B cell (primary cell): ENCODE measurements at regions not wholly inside any gene's neighbourhood (a gene's known extent, or its start where the extent isn't known, plus 50 kb on each side); places are given as distances from the start of the nearest gene placed in this dataset.
"Not testable (repeated sequence)": the region's sequence is repeated elsewhere in the genome, so short reads cannot be mapped to it uniquely, and the experiment has no call there.

Experiments
- ATAC-seq: fragments of 200-7000 bp; cut with Tn5 transposase; one replicate; pipeline ENCODE4 v1.10.0; 2021; ENCODE audit warnings: low read depth, mild to moderate bottlenecking, moderate number of reproducible peaks, moderate library complexity
- CTCF ChIA-PET: fragments of 350-600 bp; sonication (Branson Sonifier 250); formaldehyde crosslinking; loops from one replicate; lab custom pipeline; 2021; ENCODE audit warnings: antibody characterized with exemption, inconsistent platforms; lab: Charles Lee
- POLR2A ChIA-PET: fragments of 350-600 bp; sonication (Branson Sonifier 250); formaldehyde crosslinking; loops from one replicate; lab custom pipeline; 2021; ENCODE audit warnings: antibody characterized with exemption; lab: Charles Lee
- DNase-seq: peaks from one replicate; pipeline ENCODE4 v3.0.0; 2013
- H2AFZ ChIP-seq: 2 replicates; pipeline ENCODE4 v1.6.1; 2012; ENCODE audit warnings: mild to moderate bottlenecking, low read depth, low read length; ENCODE audit not compliant: insufficient read depth, poor library complexity, severe bottlenecking
- H3K27ac ChIP-seq, 2 donors: 1 replicate in 1 of 2; 2 replicates in 1 of 2; pipeline ENCODE4 v1.5.1; 2012 to 2013; ENCODE audit warnings: low read length in 2 of 2, mild to moderate bottlenecking in 2 of 2, moderate library complexity in 1 of 2
- H3K27me3 ChIP-seq, 4 experiments: fragments of 200-600 bp in 1 of 4; sonication (generic) in 1 of 4; replicated peaks in 1 of 4; 1 replicate in 2 of 4; 2 replicates in 2 of 4; pipeline versions ENCODE4 v1.6.1 to v1.7.0; 2013 to 2016; ENCODE audit warnings: low read length in 3 of 4, mild to moderate bottlenecking in 2 of 4, mixed read lengths in 1 of 4, moderate library complexity in 1 of 4; ENCODE audit not compliant: insufficient read depth in 4 of 4, control insufficient read depth in 3 of 4; ENCODE audit errors: control extremely low read depth in 1 of 4
- H3K36me3 ChIP-seq, 2 experiments: replicated peaks in 1 of 2; 1 replicate in 1 of 2; 2 replicates in 1 of 2; pipeline versions ENCODE4 v1.6.1 to v1.7.1; 2013; ENCODE audit warnings: low read length in 1 of 2; ENCODE audit not compliant: insufficient read depth in 2 of 2, control insufficient read depth in 1 of 2; ENCODE audit errors: control extremely low read depth in 1 of 2, extremely low read depth in 1 of 2
- H3K4me1 ChIP-seq, 2 donors: fragments of 200-600 bp in 1 of 2; sonication (generic) in 1 of 2; 1 replicate in 1 of 2; 2 replicates in 1 of 2; pipeline versions ENCODE4 v1.5.1 to v1.6.1; 2013 to 2017; ENCODE audit warnings: low read length in 2 of 2; ENCODE audit not compliant: control insufficient read depth in 2 of 2, insufficient read depth in 2 of 2
- H3K4me2 ChIP-seq: replicated peaks from 2 replicates; pipeline ENCODE3; 2012; ENCODE audit warnings: mild to moderate bottlenecking, low read depth, low read length; ENCODE audit not compliant: poor library complexity, severe bottlenecking
- H3K4me3 ChIP-seq, 5 experiments: fragments of 200-600 bp in 1 of 5; sonication (generic) in 1 of 5; 1 replicate in 3 of 5; 2 replicates in 2 of 5; pipeline versions ENCODE4 v1.5.1 to v1.7.0; 2011 to 2016; ENCODE audit warnings: low read length in 4 of 5, mild to moderate bottlenecking in 4 of 5, low read depth in 2 of 5, control low read depth in 1 of 5, moderate library complexity in 1 of 5; ENCODE audit not compliant: insufficient read depth in 1 of 5; ENCODE audit errors: control extremely low read depth in 1 of 5, extremely low read depth in 1 of 5
- H3K79me2 ChIP-seq: fragments of 200-600 bp; sonication (generic); one replicate; pipeline ENCODE4 v1.6.0; 2016; ENCODE audit warnings: low read length; ENCODE audit not compliant: control insufficient read depth, insufficient read depth
- H3K9ac ChIP-seq: fragments of 200-600 bp; sonication (generic); 2 replicates; pipeline ENCODE4 v1.6.1; 2017; ENCODE audit warnings: mild to moderate bottlenecking, low read length, moderate library complexity
- H3K9me3 ChIP-seq, 3 donors: one replicate each; pipeline versions ENCODE4 v1.6.1 to v1.7.1; 2013; ENCODE audit warnings: low read length in 2 of 3; ENCODE audit not compliant: control insufficient read depth in 2 of 3, insufficient read depth in 1 of 3; ENCODE audit errors: control extremely low read depth in 1 of 3
- H4K20me1 ChIP-seq: 2 replicates; pipeline ENCODE4 v1.6.0; 2012; ENCODE audit warnings: mild to moderate bottlenecking, low read length; ENCODE audit not compliant: insufficient read depth, control insufficient read depth, poor library complexity, severe bottlenecking
- H3K27ac Mint-ChIP-seq: one replicate; pipeline ENCODE4 v1.8.0; 2021; ENCODE audit warnings: mixed read lengths
- H3K27me3 Mint-ChIP-seq: one replicate; pipeline ENCODE4 v1.8.0; 2021; ENCODE audit warnings: mixed read lengths
- H3K4me1 Mint-ChIP-seq: one replicate; pipeline ENCODE4 v1.8.0; 2021; ENCODE audit warnings: mixed read lengths
- H3K4me3 Mint-ChIP-seq: one replicate; pipeline ENCODE4 v1.8.0; 2021; ENCODE audit warnings: mixed read lengths
- H3K9me3 Mint-ChIP-seq: one replicate; pipeline ENCODE4 v1.8.0; 2022; ENCODE audit warnings: mixed read lengths; ENCODE audit not compliant: insufficient read depth
- WGBS: methylation state at CpG from one replicate; pipeline ENCODE4 v1.1.5; 2013; ENCODE audit warnings: missing lambda C conversion rate; ENCODE audit not compliant: insufficient coverage; 5-methylcytosine and 5-hydroxymethylcytosine counted together
- intact Hi-C: fragments of 100-400 bp; cut with micrococcal nuclease; formaldehyde crosslinking; loops from one replicate; pipeline ENCODE4 v1.10.0; 2022

DNA sequence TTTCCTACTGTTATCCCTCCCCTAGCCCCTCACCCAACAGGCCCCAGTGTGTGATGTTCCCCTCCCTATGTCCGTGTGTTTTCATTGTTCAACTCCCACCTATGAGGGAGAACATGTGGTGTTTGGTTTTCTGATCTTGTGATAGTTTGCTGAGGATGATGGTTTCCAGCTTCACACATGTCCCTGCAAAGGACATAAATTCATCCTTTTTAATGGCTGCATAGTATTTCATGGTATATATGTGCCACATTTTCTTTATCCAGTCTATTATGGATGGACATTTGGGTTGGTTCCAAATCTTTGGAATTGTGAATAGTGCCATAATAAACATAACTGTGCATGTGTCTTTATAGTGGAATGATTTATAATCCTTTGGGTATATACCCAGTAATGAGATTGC, 54.5 kb upstream of the NEK3 start:
- WGBS = no CpG with 5 or more reads among the region's 1 CpG
- ATAC-seq, H3K4me3 ChIP-seq, H3K9me3 ChIP-seq, H3K27ac Mint-ChIP-seq, POLR2A ChIA-PET, H2AFZ ChIP-seq, H3K4me1 Mint-ChIP-seq, H3K27ac ChIP-seq, H3K4me1 ChIP-seq, intact Hi-C loops, CTCF ChIA-PET, H3K4me2 ChIP-seq, H3K9ac ChIP-seq, H3K9me3 Mint-ChIP-seq, DNase-seq, H3K36me3 ChIP-seq, H4K20me1 ChIP-seq, H3K4me3 Mint-ChIP-seq, H3K79me2 ChIP-seq, H3K27me3 ChIP-seq: not testable (repeated sequence)
- peaks cover 35% of the 10 kb centered on the region for H3K27me3 Mint-ChIP-seq

DNA sequence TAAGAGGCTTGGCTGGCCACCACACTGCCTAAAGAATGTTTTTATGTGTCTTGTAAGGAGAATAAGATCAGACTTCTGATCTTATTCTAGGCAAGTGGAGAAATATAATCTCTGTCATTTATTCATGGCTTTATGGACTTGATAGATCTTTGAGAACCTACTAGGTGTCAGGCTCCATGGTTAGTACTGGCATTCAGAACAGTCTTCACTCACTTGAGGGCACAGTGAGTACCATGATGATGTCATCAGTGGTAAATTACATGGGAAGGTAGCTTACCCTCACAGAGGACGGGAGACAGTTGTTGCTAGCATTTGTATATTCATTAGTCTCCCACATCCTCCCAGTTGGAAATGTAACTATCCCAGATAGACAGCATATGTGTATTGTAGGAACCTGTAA, 53.5 kb upstream of the NEK3 start:
- H3K9me3 ChIP-seq, ATAC-seq, H3K4me3 Mint-ChIP-seq, H3K4me1 ChIP-seq, H3K27ac Mint-ChIP-seq, H3K9me3 Mint-ChIP-seq, POLR2A ChIA-PET, H3K4me3 ChIP-seq, H2AFZ ChIP-seq, H3K36me3 ChIP-seq, intact Hi-C loops, H3K27me3 ChIP-seq, H3K79me2 ChIP-seq, H3K9ac ChIP-seq, H3K4me1 Mint-ChIP-seq, CTCF ChIA-PET, H3K27ac ChIP-seq, H4K20me1 ChIP-seq, DNase-seq, H3K4me2 ChIP-seq: not testable (repeated sequence)
- WGBS = no CpG with 5 or more reads among the region's 1 CpG
- H3K27me3 Mint-ChIP-seq = peaks cover 39% of the 10 kb centered on the region

DNA sequence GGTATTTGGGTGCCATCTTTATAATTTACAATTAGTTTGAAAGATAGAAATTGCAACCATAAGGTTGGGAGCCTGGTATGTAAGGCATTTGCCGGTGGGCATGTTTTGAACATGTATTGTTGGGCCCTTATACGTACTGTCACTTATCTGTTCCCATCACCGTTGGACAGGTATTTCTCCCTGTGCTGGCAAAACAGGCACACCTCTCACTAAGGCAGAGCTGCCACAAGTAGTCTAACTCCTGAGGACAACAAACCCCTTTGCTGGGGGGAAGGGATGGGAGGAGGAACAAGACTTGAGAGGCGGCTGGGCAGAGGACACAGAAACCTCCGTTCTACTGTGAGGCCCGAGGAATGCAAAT, 52.0 kb upstream of the NEK3 start:
- H3K9me3 Mint-ChIP-seq, H3K27ac ChIP-seq, POLR2A ChIA-PET, H3K79me2 ChIP-seq, ATAC-seq, intact Hi-C loops, H3K9ac ChIP-seq, H3K4me1 Mint-ChIP-seq, H3K4me2 ChIP-seq, H2AFZ ChIP-seq, H3K4me3 Mint-ChIP-seq, H4K20me1 ChIP-seq, H3K27ac Mint-ChIP-seq, DNase-seq, H3K9me3 ChIP-seq, H3K4me3 ChIP-seq, H3K36me3 ChIP-seq, H3K4me1 ChIP-seq, H3K27me3 ChIP-seq, CTCF ChIA-PET: not testable (repeated sequence)
- 87% methylated on average over 3 of the region's 6 CpGs for WGBS
- H3K27me3 Mint-ChIP-seq = peaks cover 37% of the 10 kb centered on the region

DNA sequence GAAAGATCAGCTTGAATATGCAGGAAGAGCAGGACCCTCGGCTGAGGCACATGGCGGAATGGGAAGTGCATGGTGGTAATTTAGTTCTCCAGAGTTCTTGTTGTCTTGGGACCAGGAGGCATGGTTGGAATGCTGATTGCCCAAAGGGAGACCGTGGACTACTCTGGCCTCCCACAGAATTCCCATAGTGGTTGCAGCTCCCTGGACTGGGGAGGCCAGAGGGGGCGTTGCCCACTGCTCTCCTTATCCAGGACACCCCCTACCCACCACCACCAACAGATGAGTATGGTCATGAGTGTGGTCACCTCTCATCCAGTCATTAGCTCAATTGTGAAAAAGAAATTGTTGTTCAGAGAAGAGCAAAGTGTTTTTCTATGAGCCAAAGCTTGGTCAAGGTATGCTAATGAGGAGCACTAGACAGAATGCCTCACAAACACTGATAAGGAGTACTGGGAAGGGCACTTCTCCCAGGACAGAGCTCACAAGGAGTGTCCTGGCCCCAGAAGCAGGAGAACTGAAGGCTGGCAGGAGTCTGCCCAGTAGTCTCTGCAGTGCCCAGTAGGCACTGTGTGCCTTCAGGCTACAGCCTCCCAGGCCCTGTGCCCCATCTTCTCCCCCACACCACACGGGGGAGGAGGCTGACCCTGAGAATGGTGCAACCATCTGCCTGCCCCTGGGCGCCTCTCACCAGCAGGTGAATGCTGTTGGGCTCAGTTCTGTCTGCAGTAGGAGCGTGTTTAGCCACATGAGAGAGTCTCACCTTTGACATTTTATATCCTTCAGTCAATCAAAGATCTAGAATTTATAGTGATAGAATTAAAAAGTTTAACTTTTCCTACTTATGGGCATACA, 51.4 kb upstream of the NEK3 start:
- H3K4me2 ChIP-seq, H3K9me3 ChIP-seq, H3K4me3 Mint-ChIP-seq, H3K27ac ChIP-seq, H3K4me1 ChIP-seq, ATAC-seq, H3K9me3 Mint-ChIP-seq, H3K36me3 ChIP-seq, CTCF ChIA-PET, H3K4me3 ChIP-seq, H4K20me1 ChIP-seq, POLR2A ChIA-PET, H2AFZ ChIP-seq, H3K27me3 ChIP-seq, H3K9ac ChIP-seq, intact Hi-C loops, H3K27ac Mint-ChIP-seq, DNase-seq, H3K4me1 Mint-ChIP-seq, H3K79me2 ChIP-seq: not testable (repeated sequence)
- no CpG with 5 or more reads among the region's 7 CpGs for WGBS
- H3K27me3 Mint-ChIP-seq = peaks cover 37% of the 10 kb centered on the region
